Caco-2 (cell line): ENCODE measurements at regions not wholly inside any gene's neighbourhood (a gene's known extent, or its start where the extent isn't known, plus 50 kb on each side); places are given as distances from the start of the nearest gene placed in this dataset.

Source experiments
- BruUV-seq: library from RNA; stranded (reverse); fragments of 400-500 nt; replicated peaks from 2 replicates; lab custom pipeline; 2021; lab: Mats Ljungman, UMichigan
- CTCF ChIA-PET: fragments of 300-600 bp; sonication (Branson Sonifier 250); formaldehyde crosslinking; loops from one replicate; lab custom pipeline; 2022; ENCODE audit warnings: antibody characterized with exemption; lab: Charles Lee
- POLR2A ChIA-PET: fragments of 300-600 bp; sonication (Branson Sonifier 250); formaldehyde crosslinking; loops from one replicate; lab custom pipeline; 2022; ENCODE audit warnings: antibody characterized with exemption; lab: Charles Lee
- DNase-seq, 2 experiments: peaks; one replicate each; pipeline versions ENCODE4 v3.0.0 to v3.0.0-alpha.2; 2020 to 2022
- H3K27me3 ChIP-seq: replicated peaks from 2 replicates; pipeline ENCODE4 v1.6.0; 2011; ENCODE audit warnings: low read length; ENCODE audit not compliant: control insufficient read depth, insufficient read depth
- H3K36me3 ChIP-seq: 2 replicates; pipeline ENCODE4 v1.5.1; 2011; ENCODE audit warnings: low read length; ENCODE audit not compliant: control insufficient read depth, insufficient read depth
- H3K4me1 ChIP-seq: fragments of 250-450 bp; sonication (Bioruptor Pico); 2 replicates; pipeline ENCODE4 v1.5.1; 2020; ENCODE audit warnings: mild to moderate bottlenecking
- H3K4me3 ChIP-seq: 2 replicates; pipeline ENCODE4 v1.5.1; 2011; ENCODE audit warnings: low read depth, mild to moderate bottlenecking, control low read depth, low read length
- H3K9me3 ChIP-seq: fragments of 250-450 bp; sonication (Bioruptor Pico); 2 replicates; pipeline ENCODE4 v1.5.1; 2020; ENCODE audit warnings: mild to moderate bottlenecking, moderate library complexity
- H3K27ac Mint-ChIP-seq: one replicate; pipeline ENCODE4 v1.8.0; 2022; ENCODE audit warnings: mixed read lengths; ENCODE audit not compliant: unreplicated experiment
- H3K27me3 Mint-ChIP-seq: one replicate; pipeline ENCODE4 v1.8.0; 2022; ENCODE audit warnings: mixed read lengths; ENCODE audit not compliant: insufficient read depth, unreplicated experiment
- H3K36me3 Mint-ChIP-seq: one replicate; pipeline ENCODE4 v1.8.0; 2022; ENCODE audit warnings: mild to moderate bottlenecking, mixed read lengths; ENCODE audit not compliant: insufficient read depth, unreplicated experiment
- H3K4me1 Mint-ChIP-seq: one replicate; pipeline ENCODE4 v1.8.0; 2022; ENCODE audit warnings: low read depth, mixed read lengths; ENCODE audit not compliant: unreplicated experiment
- H3K4me3 Mint-ChIP-seq: one replicate; pipeline ENCODE4 v1.8.0; 2022; ENCODE audit warnings: mild to moderate bottlenecking, moderate library complexity, mixed read lengths; ENCODE audit not compliant: unreplicated experiment
- H3K9me3 Mint-ChIP-seq: one replicate; pipeline ENCODE4 v1.8.0; 2022; ENCODE audit warnings: mixed read lengths; ENCODE audit not compliant: unreplicated experiment
- CTCF ChIP-seq, 2 experiments: fragments of 200-600 bp in 1 of 2; IDR thresholded peaks; 1 replicate in 1 of 2; 2 replicates in 1 of 2; pipeline versions ENCODE4 v1.5.1 to v1.8.0; 2011 to 2022; ENCODE audit warnings: antibody characterized with exemption in 1 of 2, control low read depth in 1 of 2, inconsistent platforms in 1 of 2, low read depth in 1 of 2, low read length in 1 of 2, mild to moderate bottlenecking in 1 of 2, moderate library complexity in 1 of 2; ENCODE audit not compliant: insufficient read depth in 1 of 2, severe bottlenecking in 1 of 2, unreplicated experiment in 1 of 2
- intact Hi-C: fragments of 100-400 bp; cut with micrococcal nuclease; formaldehyde crosslinking; loops from one replicate; pipeline ENCODE4 v1.10.0; 2022; ENCODE audit not compliant: unreplicated experiment

- H3K4me3 Mint-ChIP-seq = no peak overlapping the region
- H3K9me3 ChIP-seq = no peaks in the 10 kb centered on the region
- intact Hi-C loops = no loop called here
- ChIA-PET POLR2A (no interaction called here), CTCF (no interaction called here)
- no peaks in the 10 kb centered on the region for H3K4me1 ChIP-seq
- no TSS peak for BruUV-seq
- no peak overlapping the region for H3K4me3 ChIP-seq
- DNase-seq = no peak
- H3K36me3 ChIP-seq = no peaks in the 10 kb centered on the region
- peaks cover 5% of the 10 kb centered on the region for H3K27me3 Mint-ChIP-seq
- H3K27me3 ChIP-seq = no peaks in the 10 kb centered on the region
- TF ChIP-seq CTCF (IDR thresholded peaks at IDR 0.05; ENCODE audit: insufficient read depth in 1 of 2, low read depth in 1 of 2, low read length in 1 of 2, severe bottlenecking in 1 of 2, unreplicated experiment in 1 of 2) = no peak
- H3K4me1 Mint-ChIP-seq = no peaks in the 10 kb centered on the region
- peaks cover 8% of the 10 kb centered on the region for H3K9me3 Mint-ChIP-seq
- H3K36me3 Mint-ChIP-seq = no peaks in the 10 kb centered on the region
- H3K27ac Mint-ChIP-seq = no peak overlapping the region
These were observed 243.1 kb upstream of the GHITM start for GRCh38 chr10:83896219-83896618.

GRCh38 chr10:83897626-83898025 lies 241.7 kb upstream of the GHITM start:
- Histone ChIP-seq H3K27me3 (no peaks in the 10 kb centered on the region), H3K9me3 (no peaks in the 10 kb centered on the region), H3K4me1 (no peaks in the 10 kb centered on the region), H3K36me3 (no peaks in the 10 kb centered on the region), H3K4me3 (no peak overlapping the region)
- CTCF ChIA-PET = no interaction called here
- Mint-ChIP-seq H3K9me3 (peaks cover 8% of the 10 kb centered on the region), H3K27me3 (no peaks in the 10 kb centered on the region), H3K36me3 (no peaks in the 10 kb centered on the region), H3K4me1 (no peaks in the 10 kb centered on the region), H3K4me3 (no peak overlapping the region), H3K27ac (no peak overlapping the region)
- no TSS peak for BruUV-seq
- TF ChIP-seq CTCF (IDR thresholded peaks at IDR 0.05; ENCODE audit: insufficient read depth in 1 of 2, low read depth in 1 of 2, low read length in 1 of 2, severe bottlenecking in 1 of 2, unreplicated experiment in 1 of 2) = no peak
- no peak for DNase-seq
- POLR2A ChIA-PET = no interaction called here
- intact Hi-C loops = no loop called here

- ChIA-PET CTCF (interaction anchor here (0.8 kb wide), 1 partner anchor 37 kb away, joined by 3 read pairs; no protein-coding TSS in a partner anchor), POLR2A (no interaction called here)
- DNase-seq = no peak
- Mint-ChIP-seq H3K9me3 (peaks cover 3% of the 10 kb centered on the region), H3K4me3 (no peak overlapping the region), H3K4me1 (no peaks in the 10 kb centered on the region), H3K36me3 (no peaks in the 10 kb centered on the region), H3K27me3 (peaks cover 5% of the 10 kb centered on the region), H3K27ac (no peak overlapping the region)
- intact Hi-C loops = no loop called here
- H3K27me3 ChIP-seq = no peaks in the 10 kb centered on the region; the same call in 1 of the 2 replicates
- TF ChIP-seq CTCF (IDR thresholded peaks at IDR 0.05; ENCODE audit: insufficient read depth in 1 of 2, low read depth in 1 of 2, low read length in 1 of 2, severe bottlenecking in 1 of 2, unreplicated experiment in 1 of 2) = no peak
- H3K4me3 ChIP-seq = no peak overlapping the region
- H3K36me3 ChIP-seq = no peaks in the 10 kb centered on the region
- no TSS peak for BruUV-seq
- no peaks in the 10 kb centered on the region for H3K4me1 ChIP-seq
- no peaks in the 10 kb centered on the region for H3K9me3 ChIP-seq
These were observed 230.8 kb upstream of the GHITM start for GRCh38 chr10:83908506-83908905.
